Neutrophil (primary cell): ENCODE measurements at regions not wholly inside any gene's neighbourhood (a gene's known extent, or its start where the extent isn't known, plus 50 kb on each side); places are given as distances from the start of the nearest gene placed in this dataset.

Source experiments
- H3K27ac ChIP-seq: fragments of 200-600 bp; sonication (generic); 2 replicates; pipeline ENCODE4 v1.5.1; 2016; ENCODE audit warnings: mild to moderate bottlenecking, moderate library complexity
- H3K27me3 ChIP-seq: fragments of 200-600 bp; sonication (generic); 2 replicates; pipeline ENCODE4 v1.6.0; 2016; ENCODE audit warnings: mild to moderate bottlenecking
- H3K36me3 ChIP-seq: fragments of 200-600 bp; sonication (generic); 2 replicates; pipeline ENCODE4 v1.5.1; 2017
- H3K4me1 ChIP-seq, 2 experiments: fragments of 200-600 bp in 1 of 2; sonication (generic) in 1 of 2; 1 replicate in 1 of 2; 2 replicates in 1 of 2; pipeline versions ENCODE4 v1.5.1 to v1.6.1; 2013 to 2016; ENCODE audit warnings: low read depth in 1 of 2, low read length in 1 of 2, mild to moderate bottlenecking in 1 of 2, moderate library complexity in 1 of 2; ENCODE audit not compliant: control insufficient read depth in 1 of 2, insufficient read depth in 1 of 2
- H3K4me3 ChIP-seq, 2 experiments: fragments of 200-600 bp in 1 of 2; sonication (generic) in 1 of 2; 1 replicate in 1 of 2; 2 replicates in 1 of 2; pipeline ENCODE4 v1.5.1; 2013 to 2016; ENCODE audit warnings: low read depth in 1 of 2, low read length in 1 of 2, mild to moderate bottlenecking in 1 of 2, moderate library complexity in 1 of 2
- H3K9me3 ChIP-seq: fragments of 200-600 bp; sonication (generic); 2 replicates; pipeline ENCODE4 v1.5.1; 2016
- TF ChIP-seq, protein P1 (sequence below): fragments of 200-600 bp; sonication (generic); IDR thresholded peaks from 2 replicates; pipeline ENCODE4 v1.5.1; 2016; ENCODE audit warnings: antibody characterized with exemption

DNA sequence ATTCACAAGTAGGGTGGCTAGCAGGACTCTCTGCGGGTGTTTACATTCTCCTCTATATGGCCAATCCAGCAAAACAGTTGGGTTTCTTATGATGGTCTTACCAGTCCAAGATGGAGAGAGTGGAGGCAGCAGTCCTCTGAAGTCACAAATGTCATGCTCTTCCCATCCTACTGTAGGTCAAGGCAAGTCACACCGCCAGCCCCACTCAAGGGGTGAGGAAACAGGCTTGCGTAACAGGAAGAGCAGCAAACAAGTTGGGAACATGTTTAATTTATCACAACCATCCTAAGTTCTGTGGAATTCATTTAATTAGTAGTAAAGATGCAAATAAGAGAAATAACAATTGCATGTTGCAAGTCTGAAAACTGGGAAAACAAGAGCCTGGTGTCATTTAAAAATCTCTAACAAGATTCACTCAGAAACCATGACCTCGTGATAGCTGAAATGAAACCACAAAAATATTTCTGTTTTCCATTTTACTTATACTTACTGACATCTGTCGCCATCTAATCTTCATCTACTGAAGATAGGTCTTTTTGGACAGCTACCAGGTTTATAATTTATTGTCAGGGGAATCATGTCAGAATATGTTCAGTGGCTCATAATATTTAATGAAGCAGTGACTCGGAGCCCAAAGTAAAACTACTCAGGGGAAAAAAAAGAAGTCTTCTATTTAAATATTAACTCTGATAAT lies 349.1 kb upstream of the FMN2 start:
- Histone ChIP-seq H3K27ac (no peak overlapping the region), H3K27me3 (no peaks in the 10 kb centered on the region), H3K9me3 (no peaks in the 10 kb centered on the region), H3K4me3 (no peak overlapping the region), H3K4me1 (peaks cover 5% of the 10 kb centered on the region in 2 experiments), H3K36me3 (no peaks in the 10 kb centered on the region)
- TF ChIP-seq, protein P1, sequence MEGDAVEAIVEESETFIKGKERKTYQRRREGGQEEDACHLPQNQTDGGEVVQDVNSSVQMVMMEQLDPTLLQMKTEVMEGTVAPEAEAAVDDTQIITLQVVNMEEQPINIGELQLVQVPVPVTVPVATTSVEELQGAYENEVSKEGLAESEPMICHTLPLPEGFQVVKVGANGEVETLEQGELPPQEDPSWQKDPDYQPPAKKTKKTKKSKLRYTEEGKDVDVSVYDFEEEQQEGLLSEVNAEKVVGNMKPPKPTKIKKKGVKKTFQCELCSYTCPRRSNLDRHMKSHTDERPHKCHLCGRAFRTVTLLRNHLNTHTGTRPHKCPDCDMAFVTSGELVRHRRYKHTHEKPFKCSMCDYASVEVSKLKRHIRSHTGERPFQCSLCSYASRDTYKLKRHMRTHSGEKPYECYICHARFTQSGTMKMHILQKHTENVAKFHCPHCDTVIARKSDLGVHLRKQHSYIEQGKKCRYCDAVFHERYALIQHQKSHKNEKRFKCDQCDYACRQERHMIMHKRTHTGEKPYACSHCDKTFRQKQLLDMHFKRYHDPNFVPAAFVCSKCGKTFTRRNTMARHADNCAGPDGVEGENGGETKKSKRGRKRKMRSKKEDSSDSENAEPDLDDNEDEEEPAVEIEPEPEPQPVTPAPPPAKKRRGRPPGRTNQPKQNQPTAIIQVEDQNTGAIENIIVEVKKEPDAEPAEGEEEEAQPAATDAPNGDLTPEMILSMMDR = no peak

DNA sequence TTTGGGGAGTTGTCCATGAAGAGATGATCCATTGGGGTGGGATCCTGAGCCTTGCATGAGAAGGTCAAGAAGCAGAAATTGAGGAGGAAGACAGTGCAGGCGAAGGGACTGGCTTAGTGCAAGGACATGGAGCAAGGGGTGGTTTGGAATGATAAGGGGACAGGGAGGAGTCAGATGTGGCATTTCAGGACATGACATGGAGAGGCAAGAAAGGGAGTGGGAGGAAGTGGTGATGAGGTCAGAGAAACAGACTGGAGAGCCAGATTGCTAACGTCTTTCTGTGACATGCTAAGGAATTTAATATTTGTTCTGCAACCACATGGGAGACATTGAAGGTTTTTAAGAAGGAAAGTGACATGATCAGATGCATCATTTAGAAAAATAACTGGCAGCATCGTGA lies 346.8 kb upstream of the FMN2 start:
- no peaks in the 10 kb centered on the region for H3K9me3 ChIP-seq
- TF ChIP-seq, protein P1 = no peak
- no peaks in the 10 kb centered on the region for H3K27me3 ChIP-seq
- no peaks in the 10 kb centered on the region for H3K36me3 ChIP-seq
- peaks cover 5% of the 10 kb centered on the region in 2 experiments for H3K4me1 ChIP-seq
- no peak overlapping the region for H3K4me3 ChIP-seq
- no peak overlapping the region for H3K27ac ChIP-seq

DNA sequence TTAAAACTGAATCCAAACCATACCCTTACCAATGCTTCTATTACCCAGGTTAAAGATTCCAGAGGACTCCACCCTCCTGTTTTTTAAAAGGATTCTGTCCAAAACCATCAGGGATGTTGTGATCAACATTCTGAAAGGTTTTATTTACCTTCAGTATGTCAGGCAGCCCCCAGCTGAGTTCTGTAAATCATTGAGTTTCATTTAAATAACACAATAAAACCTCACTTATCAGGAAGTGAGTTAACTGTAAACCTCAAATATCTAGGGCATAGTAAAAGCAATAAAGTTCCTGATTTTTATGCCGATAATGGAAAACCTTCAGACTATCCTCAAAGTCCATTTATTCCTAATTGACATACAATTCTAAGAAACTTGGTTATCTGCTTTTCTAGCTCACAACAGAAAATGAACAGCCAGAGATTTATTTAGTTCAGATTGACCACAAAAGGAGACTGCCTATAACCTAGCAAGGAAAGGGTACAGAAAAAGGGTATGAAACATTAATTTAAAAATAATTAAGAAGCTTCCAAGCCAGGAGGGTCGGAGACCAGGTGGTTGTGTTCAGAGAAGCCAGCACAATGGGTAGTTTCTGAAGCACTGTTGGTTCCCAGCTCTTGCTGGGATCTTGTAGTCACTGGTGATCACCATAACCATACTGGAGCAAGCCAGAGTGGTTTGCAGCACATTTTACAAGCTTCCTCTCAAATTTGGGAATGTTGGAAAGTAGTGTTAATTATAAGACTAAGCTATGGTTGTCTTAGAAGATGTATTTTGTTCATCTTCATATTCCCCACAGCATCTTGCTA lies 336.4 kb upstream of the FMN2 start:
- Histone ChIP-seq H3K4me3 (no peak overlapping the region), H3K27ac (no peak overlapping the region), H3K4me1 (no peaks in the 10 kb centered on the region), H3K36me3 (no peaks in the 10 kb centered on the region), H3K9me3 (no peaks in the 10 kb centered on the region), H3K27me3 (no peaks in the 10 kb centered on the region)
- TF ChIP-seq, protein P1 = no peak

DNA sequence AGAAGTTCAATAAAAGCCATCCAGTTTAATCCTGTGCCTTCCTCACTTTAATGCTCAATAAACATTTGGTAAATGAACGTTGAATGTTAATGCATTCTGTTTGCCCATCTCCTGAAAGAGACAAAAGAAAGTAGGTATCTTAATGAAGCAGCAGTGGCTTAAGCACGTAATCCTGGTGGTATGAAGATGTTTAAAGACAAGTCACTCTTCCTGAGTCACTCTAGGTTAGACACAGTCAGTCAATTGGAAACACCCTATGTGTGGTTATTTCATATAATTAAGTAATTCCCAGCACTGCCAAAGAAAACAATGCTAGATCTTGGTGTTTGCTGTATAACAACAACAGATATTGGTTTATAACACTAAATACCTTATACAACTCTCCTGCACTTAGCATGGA lies 334.0 kb upstream of the FMN2 start:
- H3K4me3 ChIP-seq = no peak overlapping the region
- no peaks in the 10 kb centered on the region for H3K9me3 ChIP-seq
- H3K27me3 ChIP-seq = no peaks in the 10 kb centered on the region
- H3K36me3 ChIP-seq = no peaks in the 10 kb centered on the region
- no peaks in the 10 kb centered on the region for H3K4me1 ChIP-seq
- TF ChIP-seq, protein P1 = no peak
- H3K27ac ChIP-seq = no peak overlapping the region

- no peak overlapping the region for H3K4me3 ChIP-seq
- no peaks in the 10 kb centered on the region for H3K4me1 ChIP-seq
- no peaks in the 10 kb centered on the region for H3K9me3 ChIP-seq
- no peaks in the 10 kb centered on the region for H3K36me3 ChIP-seq
- no peaks in the 10 kb centered on the region for H3K27me3 ChIP-seq
- H3K27ac ChIP-seq = no peak overlapping the region
- TF ChIP-seq, protein P1 = no peak
Measured at GRCh38 chr1:239758756-239759155, 332.9 kb upstream of the FMN2 start.
